Dedifferentiated amniotic fluid mesenchymal stem cell (primary cell): ENCODE measurements at regions not wholly inside any gene's neighbourhood (a gene's known extent, or its start where the extent isn't known, plus 50 kb on each side); places are given as distances from the start of the nearest gene placed in this dataset.
"Not testable (repeated sequence)": the region's sequence is repeated elsewhere in the genome, so short reads cannot be mapped to it uniquely, and the experiment has no call there.

Experiments used
- DNase-seq: peaks from one replicate; pipeline ENCODE4 v3.0.0-alpha.2; 2016; ENCODE audit errors: extremely low spot score

GRCh38 chr1:149635290-149635899, 51.7 kb downstream of the PPIAL4C start:
- not testable (repeated sequence) for DNase-seq

- DNase-seq: peak; percentile 25
These were observed 52.9 kb downstream of the PPIAL4C start for GRCh38 chr1:149636286-149637122.

GRCh38 chr1:149638481-149638880, 54.8 kb downstream of the PPIAL4C start:
- DNase-seq: not testable (repeated sequence)

- DNase-seq: not testable (repeated sequence)
These were observed 55.4 kb downstream of the PPIAL4C start for GRCh38 chr1:149638901-149639658.

GRCh38 chr1:149641179-149641578, 57.5 kb downstream of the PPIAL4C start:
- not testable (repeated sequence) for DNase-seq

GRCh38 chr1:149644818-149645217, 61.2 kb downstream of the PPIAL4C start:
- DNase-seq: not testable (repeated sequence)

GRCh38 chr1:149646360-149647017, 62.8 kb downstream of the PPIAL4C start:
- DNase-seq: not testable (repeated sequence)

- DNase-seq: not testable (repeated sequence)
These were observed 63.3 kb downstream of the PPIAL4C start for GRCh38 chr1:149647018-149647373.

- not testable (repeated sequence) for DNase-seq
These were observed 74.1 kb downstream of the PPIAL4C start for GRCh38 chr1:149657750-149658149.

GRCh38 chr1:149658175-149658574, 74.5 kb downstream of the PPIAL4C start:
- DNase-seq: not testable (repeated sequence)

GRCh38 chr1:149664624-149665023, 81.0 kb downstream of the PPIAL4C start:
- not testable (repeated sequence) for DNase-seq

- DNase-seq: not testable (repeated sequence)
These were observed 81.4 kb downstream of the PPIAL4C start for GRCh38 chr1:149665033-149665432.

GRCh38 chr1:149665528-149665927, 81.9 kb downstream of the PPIAL4C start:
- DNase-seq: not testable (repeated sequence)

- not testable (repeated sequence) for DNase-seq
These were observed 89.7 kb downstream of the PPIAL4C start for GRCh38 chr1:149673231-149673909.

GRCh38 chr1:149674921-149675320, 91.3 kb downstream of the PPIAL4C start:
- not testable (repeated sequence) for DNase-seq

GRCh38 chr1:149677359-149677758, 93.7 kb downstream of the PPIAL4C start:
- DNase-seq: not testable (repeated sequence)

- not testable (repeated sequence) for DNase-seq
These were observed 95.8 kb upstream of the FCGR1A start for GRCh38 chr1:149686593-149687238.

- not testable (repeated sequence) for DNase-seq
These were observed 91.1 kb upstream of the FCGR1A start for GRCh38 chr1:149691399-149691798.

- not testable (repeated sequence) for DNase-seq
These were observed 89.5 kb upstream of the FCGR1A start for GRCh38 chr1:149692804-149693539.

GRCh38 chr1:149695066-149695465, 87.4 kb upstream of the FCGR1A start:
- not testable (repeated sequence) for DNase-seq
